SK-N-SH (cell line): ENCODE measurements at regions not wholly inside any gene's neighbourhood (a gene's known extent, or its start where the extent isn't known, plus 50 kb on each side); places are given as distances from the start of the nearest gene placed in this dataset.

Experiments
- CTCF ChIA-PET: fragments of 300-600, 350-600 bp; formaldehyde crosslinking; extraction: SDS; loops from one replicate; lab custom pipeline; 2021; lab: Yijun Ruan, JAX
- POLR2A ChIA-PET: fragments of 350-600 bp; sonication (Branson Sonifier 250); formaldehyde crosslinking; extraction: SDS; loops from one replicate; lab custom pipeline; 2020; ENCODE audit warnings: antibody characterized with exemption, inconsistent platforms; lab: Yijun Ruan, JAX
- DNase-seq: peaks from one replicate; pipeline ENCODE4 v3.0.0; 2012
- H2AFZ ChIP-seq: fragments of 200-600 bp; sonication (generic); 2 replicates; pipeline ENCODE4 v1.8.1; 2016; ENCODE audit warnings: antibody characterized with exemption, mild to moderate bottlenecking, low read depth
- H3F3A ChIP-seq: fragments of 200-600 bp; sonication (generic); replicated peaks from 2 replicates; pipeline ENCODE3; 2016; ENCODE audit warnings: antibody characterized with exemption, mild to moderate bottlenecking; ENCODE audit not compliant: insufficient read depth
- H3K27ac ChIP-seq, 2 experiments: fragments of 200-500 bp in 1 of 2; fragments of 200-600 bp in 1 of 2; sonication (Bioruptor generic) in 1 of 2; sonication (generic), shearing (Covaris generic) in 1 of 2; 2 replicates each; pipeline versions ENCODE4 v1.5.1 to v1.6.1; 2014 to 2016; ENCODE audit warnings: low read depth in 2 of 2, inconsistent platforms in 1 of 2, low read length in 1 of 2, mild to moderate bottlenecking in 1 of 2, mixed read lengths in 1 of 2
- H3K27me3 ChIP-seq: fragments of 200-600 bp; sonication (generic), shearing (Covaris generic); 2 replicates; pipeline ENCODE4 v1.6.1; 2016; ENCODE audit warnings: mixed run types; ENCODE audit not compliant: insufficient read depth
- H3K36me3 ChIP-seq, 2 experiments: fragments of 200-500 bp in 1 of 2; fragments of 200-600 bp in 1 of 2; sonication (Bioruptor generic) in 1 of 2; sonication (generic) in 1 of 2; replicated peaks in 1 of 2; 2 replicates each; pipeline versions ENCODE3 to v1.5.1; 2014 to 2016; ENCODE audit warnings: low read length in 1 of 2, mild to moderate bottlenecking in 1 of 2; ENCODE audit not compliant: insufficient read depth in 2 of 2, control insufficient read depth in 1 of 2
- H3K4me1 ChIP-seq, 2 experiments: fragments of 200-500 bp in 1 of 2; fragments of 200-600 bp in 1 of 2; sonication (Bioruptor generic) in 1 of 2; sonication (generic), shearing (Covaris generic) in 1 of 2; 2 replicates each; pipeline versions ENCODE4 v1.5.1 to v1.6.1; 2014 to 2016; ENCODE audit warnings: low read depth in 1 of 2, low read length in 1 of 2, mixed run types in 1 of 2; ENCODE audit not compliant: insufficient read depth in 2 of 2, control insufficient read depth in 1 of 2
- H3K4me2 ChIP-seq: fragments of 200-600 bp; sonication (generic), shearing (Covaris generic); 2 replicates; pipeline ENCODE4 v1.6.1; 2017; ENCODE audit warnings: mixed run types
- H3K4me3 ChIP-seq, 2 experiments: fragments of 200-500 bp in 1 of 2; fragments of 200-600 bp in 1 of 2; sonication (Bioruptor generic) in 1 of 2; sonication (generic), shearing (Covaris generic) in 1 of 2; 2 replicates each; pipeline versions ENCODE4 v1.5.1 to v1.8.1; 2014 to 2016; ENCODE audit warnings: low read depth in 2 of 2, inconsistent platforms in 1 of 2, low read length in 1 of 2, mild to moderate bottlenecking in 1 of 2, mixed read lengths in 1 of 2, moderate library complexity in 1 of 2
- H3K79me2 ChIP-seq: fragments of 200-600 bp; sonication (generic); 2 replicates; pipeline ENCODE4 v1.8.1; 2017; ENCODE audit warnings: mild to moderate bottlenecking; ENCODE audit not compliant: insufficient read depth
- H3K9ac ChIP-seq: fragments of 200-600 bp; sonication (generic); 2 replicates; pipeline ENCODE4 v1.6.1; 2017; ENCODE audit warnings: mixed run types
- H3K9me2 ChIP-seq: fragments of 200-600 bp; sonication (generic); 2 replicates; pipeline ENCODE4 v1.6.1; 2017; ENCODE audit warnings: mixed run types
- H3K9me3 ChIP-seq: fragments of 200-600 bp; sonication (generic); 2 replicates; pipeline ENCODE4 v1.6.1; 2017; ENCODE audit warnings: mixed run types, mild to moderate bottlenecking, moderate library complexity
- H4K20me1 ChIP-seq: fragments of 200-600 bp; sonication (generic); 2 replicates; pipeline ENCODE4 v1.6.1; 2017; ENCODE audit warnings: mild to moderate bottlenecking, mixed run types; ENCODE audit not compliant: insufficient read depth
- CHD2 ChIP-seq: fragments of 150-350 bp; IDR thresholded peaks from 2 replicates; pipeline ENCODE4 v1.6.1; 2018; ENCODE audit warnings: low read length; ENCODE audit not compliant: partially characterized antibody
- CTCF ChIP-seq: fragments of 200-600 bp; sonication (generic); IDR thresholded peaks from 2 replicates; pipeline ENCODE4 v1.6.1; 2017; ENCODE audit warnings: antibody characterized with exemption, mild to moderate bottlenecking, moderate library complexity
- ELF1 ChIP-seq: IDR thresholded peaks from 2 replicates; pipeline ENCODE4 v1.4.0; 2012
- EP300 ChIP-seq, 2 experiments: IDR thresholded peaks; 2 replicates each; pipeline versions ENCODE4 v1.4.0 to v1.6.1; 2012; ENCODE audit warnings: borderline replicate concordance in 1 of 2, low read depth in 1 of 2, low read length in 1 of 2
- FOSL2 ChIP-seq: IDR thresholded peaks from 2 replicates; pipeline ENCODE4 v1.4.0; 2012; ENCODE audit warnings: low read depth, mild to moderate bottlenecking, moderate library complexity, borderline replicate concordance
- FOXJ3 ChIP-seq: sonication (generic); formaldehyde crosslinking; IDR thresholded peaks from 2 replicates; pipeline ENCODE4 v1.5.1; 2020; ENCODE audit warnings: mild to moderate bottlenecking, missing genetic modification reagents
- FOXM1 ChIP-seq: IDR thresholded peaks from 2 replicates; pipeline ENCODE4 v1.4.0; 2012; ENCODE audit warnings: low read depth, mild to moderate bottlenecking
- GABPA ChIP-seq: IDR thresholded peaks from 2 replicates; pipeline ENCODE4 v1.4.0; 2012; ENCODE audit warnings: low read depth, mild to moderate bottlenecking
- GATA2 ChIP-seq: sonication (generic); formaldehyde crosslinking; IDR thresholded peaks from 2 replicates; pipeline ENCODE4 v1.5.0; 2020; ENCODE audit warnings: mild to moderate bottlenecking, missing genetic modification reagents
- JUND ChIP-seq: IDR thresholded peaks from 2 replicates; pipeline ENCODE4 v1.4.0; 2012
- MEF2A ChIP-seq: IDR thresholded peaks from 2 replicates; pipeline ENCODE4 v1.4.0; 2012; ENCODE audit warnings: low read depth, borderline replicate concordance
- MXI1 ChIP-seq: IDR thresholded peaks from 2 replicates; pipeline ENCODE4 v1.6.1; 2012; ENCODE audit warnings: mild to moderate bottlenecking, low read depth, low read length, improper control_type of control experiment
- NFIC ChIP-seq: IDR thresholded peaks from 2 replicates; pipeline ENCODE4 v1.4.0; 2012; ENCODE audit warnings: borderline replicate concordance
- POLR2AphosphoS5 ChIP-seq: IDR thresholded peaks from 2 replicates; pipeline ENCODE4 v1.6.1; 2012; ENCODE audit warnings: low read depth, low read length
- RAD21 ChIP-seq: IDR thresholded peaks from 2 replicates; pipeline ENCODE4 v1.6.1; 2012; ENCODE audit warnings: mild to moderate bottlenecking, low read length
- RCOR1 ChIP-seq: fragments of 150-350 bp; IDR thresholded peaks from 2 replicates; pipeline ENCODE4 v1.6.1; 2017; ENCODE audit warnings: antibody characterized with exemption, low read length
- RFX5 ChIP-seq: IDR thresholded peaks from 2 replicates; pipeline ENCODE4 v1.6.1; 2012; ENCODE audit warnings: mild to moderate bottlenecking, improper control_type of control experiment, low read length
- RXRA ChIP-seq: IDR thresholded peaks from 2 replicates; pipeline ENCODE4 v1.4.0; 2012; ENCODE audit warnings: low read depth, mild to moderate bottlenecking, borderline replicate concordance
- SIN3A ChIP-seq: IDR thresholded peaks from 2 replicates; pipeline ENCODE4 v1.6.1; 2012; ENCODE audit warnings: low read depth, mild to moderate bottlenecking, low read length, moderate library complexity, borderline replicate concordance
- TAF1 ChIP-seq: IDR thresholded peaks from 2 replicates; pipeline ENCODE4 v1.6.1; 2012; ENCODE audit warnings: low read depth, mild to moderate bottlenecking, low read length, moderate library complexity, borderline replicate concordance
- TCF12 ChIP-seq: IDR thresholded peaks from 2 replicates; pipeline ENCODE4 v1.4.0; 2012
- USF1 ChIP-seq: IDR thresholded peaks from 2 replicates; pipeline ENCODE4 v1.4.0; 2012; ENCODE audit warnings: low read depth, borderline replicate concordance
- YY1 ChIP-seq: IDR thresholded peaks from 2 replicates; pipeline ENCODE4 v1.4.0; 2012; ENCODE audit warnings: low read depth, mild to moderate bottlenecking
- WGBS: methylation state at CpG from one replicate; pipeline ENCODE4 v1.1.6; 2017; ENCODE audit warnings: low lambda C conversion rate; 5-methylcytosine and 5-hydroxymethylcytosine counted together

- Histone ChIP-seq H3K79me2 (no peaks in the 10 kb centered on the region), H3K27me3 (no peaks in the 10 kb centered on the region), H3K27ac (no peak overlapping the region), H3K9ac (no peak overlapping the region), H3K4me2 (no peak overlapping the region), H3K4me3 (no peak overlapping the region), H3K9me3 (no peaks in the 10 kb centered on the region), H3K36me3 (peaks cover 0 to 4% of the 10 kb centered on the region in 2 experiments), H3K9me2 (no peaks in the 10 kb centered on the region), H3F3A (no peaks in the 10 kb centered on the region), H3K4me1 (no peaks in the 10 kb centered on the region), H2AFZ (no peak overlapping the region), H4K20me1 (no peaks in the 10 kb centered on the region)
- CTCF ChIA-PET = interaction anchor here (1.3 to 1.5 kb wide), 2 partner anchors 10 to 21 kb away, joined by 3 to 5 read pairs; no protein-coding TSS in a partner anchor
- DNase-seq = no peak
- WGBS = 52% methylated on average over 1 of the region's 1 CpG
- TF ChIP-seq JUND (no peak), RFX5 (no peak), GABPA (no peak), RAD21 (no peak), GATA2 (CRISPR knock-in tag) (no peak), FOXM1 (no peak), YY1 (no peak), RCOR1 (no peak), EP300 (IDR thresholded peaks at IDR 0.05; ENCODE audit: borderline replicate concordance in 1 of 2, low read depth in 1 of 2, low read length in 1 of 2) (no peak), MXI1 (no peak), TCF12 (no peak), FOSL2 (no peak), FOXJ3 (CRISPR knock-in tag) (no peak), SIN3A (no peak), MEF2A (no peak), ELF1 (no peak), TAF1 (no peak), USF1 (no peak), CTCF (no peak)
- POLR2A ChIA-PET = no interaction called here
These were observed 484.4 kb upstream of the SPRY2 start for GRCh38 chr13:80825276-80825675.

GRCh38 chr13:80824229-80824628 is 483.3 kb upstream of the SPRY2 start:
- no peaks in the 10 kb centered on the region for H4K20me1 ChIP-seq
- H3K4me1 ChIP-seq = no peaks in the 10 kb centered on the region
- no peak overlapping the region for H3K4me3 ChIP-seq
- H3K9me3 ChIP-seq = no peaks in the 10 kb centered on the region
- H3K9me2 ChIP-seq = no peaks in the 10 kb centered on the region
- H2AFZ ChIP-seq = no peak overlapping the region
- WGBS = 33% methylated on average over 1 of the region's 1 CpG
- no peaks in the 10 kb centered on the region for H3K27me3 ChIP-seq
- H3F3A ChIP-seq = no peaks in the 10 kb centered on the region
- H3K36me3 ChIP-seq = peaks cover 0 to 1% of the 10 kb centered on the region in 2 experiments
- TF ChIP-seq POLR2AphosphoS5 (no peak), JUND (no peak), NFIC (no peak), RCOR1 (no peak), YY1 (no peak), GATA2 (CRISPR knock-in tag) (no peak), CHD2 (no peak), RXRA (no peak)
- CTCF ChIA-PET = interaction anchor here (0.9 to 1.5 kb wide), 3 partner anchors 9 to 481 kb away, joined by 3 to 5 read pairs (median 3); no protein-coding TSS in a partner anchor
- H3K4me2 ChIP-seq = no peak overlapping the region
- no peak overlapping the region for H3K9ac ChIP-seq
- no peak for DNase-seq
- no peaks in the 10 kb centered on the region for H3K79me2 ChIP-seq
- POLR2A ChIA-PET = no interaction called here
- no peak overlapping the region for H3K27ac ChIP-seq
